ENCODE measurements at regions not wholly inside any gene's neighbourhood (a gene's known extent, or its start where the extent isn't known, plus 50 kb on each side); places are given as distances from the start of the nearest gene placed in this dataset.

- no peaks in the 10 kb centered on the region for H3K9me2 ChIP-seq
- H3K27ac ChIP-seq (ENCODE audit: low read depth in 2 of 2, low read length in 1 of 2) = no peak overlapping the region
- H3K27me3 ChIP-seq (ENCODE audit: insufficient read depth) = no peaks in the 10 kb centered on the region
- ChIA-PET POLR2A (no interaction called here), CTCF (no interaction called here)
- no peak for TF ChIP-seq MXI1 (IDR thresholded peaks at IDR 0.05; ENCODE audit: low read depth, low read length)
- TF ChIP-seq IRF3 (IDR thresholded peaks at IDR 0.05; ENCODE audit: low read depth, low read length) = no peak
- TF ChIP-seq SMC3 (IDR thresholded peaks at IDR 0.05; ENCODE audit: low read depth, low read length) = no peak
- no peak for TF ChIP-seq CTCF (IDR thresholded peaks at IDR 0.05)
- TF ChIP-seq POLR2AphosphoS5 (IDR thresholded peaks at IDR 0.05; ENCODE audit: low read depth, low read length) = no peak
- no peak for TF ChIP-seq EZH2phosphoT487 (IDR thresholded peaks at IDR 0.05; ENCODE audit: borderline replicate concordance, low read depth)
- no peak for TF ChIP-seq RXRA (IDR thresholded peaks at IDR 0.05; ENCODE audit: borderline replicate concordance, low read depth)
- no peak for TF ChIP-seq NRF1 (IDR thresholded peaks at IDR 0.05; ENCODE audit: low read depth, low read length)
- TF ChIP-seq GATA2 (CRISPR knock-in tag; IDR thresholded peaks at IDR 0.05) = no peak
- no peak for TF ChIP-seq GABPA (IDR thresholded peaks at IDR 0.05; ENCODE audit: low read depth)
- no peak for TF ChIP-seq SIN3A (IDR thresholded peaks at IDR 0.05; ENCODE audit: borderline replicate concordance, low read depth, low read length)
- TF ChIP-seq JUND (IDR thresholded peaks at IDR 0.05) = no peak
- no peaks in the 10 kb centered on the region for H3K79me2 ChIP-seq (ENCODE audit: insufficient read depth)
- DNase-seq = no peak
- 5% methylated on average over 1 of the region's 1 CpG for WGBS (ENCODE audit: low lambda C conversion rate)
- no peaks in the 10 kb centered on the region for H3F3A ChIP-seq (replicated peaks; ENCODE audit: insufficient read depth)
- H3K36me3 ChIP-seq (replicated peaks in 1 of 2; ENCODE audit: control insufficient read depth in 1 of 2, insufficient read depth in 2 of 2, low read length in 1 of 2) = no peaks in the 10 kb centered on the region
- H3K9ac ChIP-seq = no peak overlapping the region
- no peak overlapping the region for H3K4me3 ChIP-seq (ENCODE audit: low read depth in 2 of 2, low read length in 1 of 2)
- H3K9me3 ChIP-seq = no peaks in the 10 kb centered on the region; the same call in 1 of the 2 replicates
- H2AFZ ChIP-seq (ENCODE audit: low read depth) = no peak overlapping the region
- no peaks in the 10 kb centered on the region for H4K20me1 ChIP-seq (ENCODE audit: insufficient read depth)
- H3K4me2 ChIP-seq = no peak overlapping the region
- no peaks in the 10 kb centered on the region for H3K4me1 ChIP-seq (ENCODE audit: control insufficient read depth in 1 of 2, insufficient read depth in 2 of 2, low read depth in 1 of 2, low read length in 1 of 2)
These were observed 279.1 kb upstream of the CNTNAP5 start for GRCh38 chr2:123746006-123746405.

- 20% methylated on average over 2 of the region's 2 CpGs for WGBS (ENCODE audit: low lambda C conversion rate)
- H4K20me1 ChIP-seq (ENCODE audit: insufficient read depth) = no peaks in the 10 kb centered on the region
- no peaks in the 10 kb centered on the region for H3K79me2 ChIP-seq (ENCODE audit: insufficient read depth)
- H3K4me2 ChIP-seq = no peak overlapping the region
- H3K27ac ChIP-seq (ENCODE audit: low read depth in 2 of 2, low read length in 1 of 2) = no peak overlapping the region
- no peaks in the 10 kb centered on the region for H3F3A ChIP-seq (replicated peaks; ENCODE audit: insufficient read depth)
- no peak overlapping the region for H2AFZ ChIP-seq (ENCODE audit: low read depth)
- TF ChIP-seq EP300 (IDR thresholded peaks at IDR 0.05; ENCODE audit: borderline replicate concordance in 1 of 2, low read depth in 1 of 2, low read length in 1 of 2) = no peak
- DNase-seq = no peak
- H3K9ac ChIP-seq = no peak overlapping the region
- no peaks in the 10 kb centered on the region for H3K9me2 ChIP-seq
- CTCF ChIA-PET = interaction anchor here (1.1 kb wide), 1 partner anchor 32 kb away, joined by 3 read pairs; no protein-coding TSS in a partner anchor
- H3K4me3 ChIP-seq (ENCODE audit: low read depth in 2 of 2, low read length in 1 of 2) = no peak overlapping the region
- H3K36me3 ChIP-seq (replicated peaks in 1 of 2; ENCODE audit: control insufficient read depth in 1 of 2, insufficient read depth in 2 of 2, low read length in 1 of 2) = no peaks in the 10 kb centered on the region
- H3K9me3 ChIP-seq = no peaks in the 10 kb centered on the region; the same call in 1 of the 2 replicates
- POLR2A ChIA-PET = no interaction called here
- no peaks in the 10 kb centered on the region for H3K4me1 ChIP-seq (ENCODE audit: control insufficient read depth in 1 of 2, insufficient read depth in 2 of 2, low read depth in 1 of 2, low read length in 1 of 2)
- no peaks in the 10 kb centered on the region for H3K27me3 ChIP-seq (ENCODE audit: insufficient read depth)
These were observed 277.8 kb upstream of the CNTNAP5 start for GRCh38 chr2:123747326-123747725.

Measured in SK-N-SH (cell line).